ENCODE measurements at regions not wholly inside any gene's neighbourhood (a gene's known extent, or its start where the extent isn't known, plus 50 kb on each side); places are given as distances from the start of the nearest gene placed in this dataset.
"Not testable (repeated sequence)": the region's sequence is repeated elsewhere in the genome, so short reads cannot be mapped to it uniquely, and the experiment has no call there.

DNA sequence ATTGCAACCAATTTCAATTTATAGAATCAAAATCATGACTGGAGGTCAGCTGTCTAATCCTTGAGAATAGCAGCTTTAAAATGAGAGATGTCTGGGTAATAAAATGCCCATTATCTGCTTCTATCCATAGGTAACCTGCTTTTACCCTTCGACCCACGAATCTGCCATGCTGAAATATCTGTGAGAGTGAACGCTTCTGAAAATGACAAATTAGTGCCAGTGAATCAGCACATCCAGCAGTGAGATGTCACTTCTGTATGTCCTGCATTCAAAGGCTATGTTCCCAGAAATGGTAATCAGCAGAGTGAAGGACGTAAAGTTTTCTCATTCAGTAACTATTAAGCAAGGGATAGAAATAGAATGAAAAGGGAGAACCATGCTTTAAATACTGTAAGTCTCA, 532.4 kb upstream of the ITGA1 start:
- no peak for DNase-seq

DNA sequence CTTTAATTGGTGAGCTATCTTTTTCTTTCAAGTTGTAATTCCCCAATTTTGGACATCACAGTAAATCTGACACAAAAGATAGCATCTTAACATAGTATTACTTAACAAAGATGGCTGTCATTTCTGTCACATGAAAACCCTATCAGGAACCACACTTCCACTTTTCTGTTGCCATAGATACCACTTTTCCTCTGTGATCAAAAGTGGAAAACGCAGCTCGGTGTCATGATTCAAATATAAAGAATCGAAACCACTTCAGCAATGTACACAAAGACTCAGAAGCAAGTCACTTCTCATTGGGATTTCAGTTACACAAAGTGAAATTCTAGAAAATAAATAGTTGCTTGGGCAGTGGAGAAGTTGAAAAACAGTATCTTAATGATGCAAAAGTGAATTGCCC, 524.9 kb upstream of the ITGA1 start:
- DNase-seq: no peak

DNA sequence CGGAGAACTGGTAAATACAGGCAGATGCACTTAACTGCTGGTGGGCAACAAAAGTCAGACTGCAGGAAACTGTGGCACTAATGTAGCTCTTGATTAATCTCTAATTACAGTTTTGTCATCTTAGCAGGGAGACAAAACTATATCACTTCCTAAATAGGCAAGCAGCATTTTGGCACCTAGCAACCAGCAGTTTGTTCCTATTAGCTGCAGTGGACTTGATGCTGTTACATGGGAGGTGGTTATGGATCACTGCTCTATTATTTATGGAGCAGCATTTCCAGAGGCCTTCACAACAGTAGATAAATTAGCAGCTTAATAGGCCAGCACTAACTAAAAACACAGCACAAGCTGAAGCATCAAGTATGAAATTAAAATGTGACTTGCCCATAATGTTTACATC, 518.3 kb upstream of the ITGA1 start:
- no peak for DNase-seq

DNA sequence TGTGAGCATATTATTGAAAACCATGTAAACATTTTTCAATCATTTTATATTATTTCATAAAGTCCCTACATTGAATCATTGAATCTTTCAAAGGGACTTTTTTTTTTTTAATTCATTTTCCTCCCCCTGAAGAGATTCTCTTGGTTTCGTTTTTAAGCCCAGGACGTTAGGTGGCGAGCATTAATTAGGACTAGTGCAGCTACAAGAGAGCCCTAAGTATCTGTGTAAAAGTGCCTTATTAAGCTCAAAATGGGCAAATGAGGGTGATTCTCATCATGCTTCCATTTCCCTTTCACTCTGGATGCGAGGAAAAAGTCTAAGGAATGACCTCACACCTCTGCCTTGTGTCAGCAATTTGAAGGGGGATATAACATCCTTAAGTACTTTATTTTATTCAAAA, 517.9 kb upstream of the ITGA1 start:
- no peak for DNase-seq

DNA sequence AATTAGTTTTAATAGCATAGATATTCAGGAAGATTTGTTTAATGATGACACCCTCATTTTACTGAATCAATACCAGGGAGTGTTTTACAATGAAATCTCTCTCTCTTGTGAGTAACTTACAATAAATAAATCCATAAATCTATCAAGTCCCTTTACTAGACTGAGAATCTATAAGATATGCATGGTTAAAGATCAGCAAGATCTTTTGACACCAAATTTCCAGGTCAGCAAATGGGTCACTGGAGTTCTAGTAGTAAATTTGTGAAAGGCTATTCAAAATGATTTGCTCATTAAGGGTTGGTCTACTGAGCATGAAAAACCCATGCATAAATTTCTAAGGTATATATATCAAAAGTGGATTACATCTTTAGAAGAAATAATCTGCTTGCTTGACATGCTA, 512.1 kb upstream of the ITGA1 start:
- DNase-seq: no peak

DNA sequence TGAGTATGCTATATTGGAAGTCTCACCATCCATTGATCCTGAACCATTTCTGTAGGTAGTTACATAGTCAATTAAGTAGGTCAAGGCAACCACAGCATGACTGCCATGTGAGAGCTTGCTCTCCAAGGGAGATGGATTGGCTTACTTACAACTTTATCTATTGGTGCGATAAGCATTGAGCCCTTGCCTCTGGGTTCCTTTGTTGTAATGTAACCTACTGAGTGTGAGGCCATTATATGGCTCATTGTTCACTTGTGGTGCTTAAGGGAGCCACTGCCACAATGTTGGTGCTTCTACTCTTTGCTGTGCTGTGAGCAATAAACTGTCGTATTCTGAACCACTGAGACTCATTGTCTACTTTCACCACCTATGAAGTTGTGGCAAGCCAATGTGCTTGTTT, 510.6 kb upstream of the ITGA1 start:
- no peak for DNase-seq

DNA sequence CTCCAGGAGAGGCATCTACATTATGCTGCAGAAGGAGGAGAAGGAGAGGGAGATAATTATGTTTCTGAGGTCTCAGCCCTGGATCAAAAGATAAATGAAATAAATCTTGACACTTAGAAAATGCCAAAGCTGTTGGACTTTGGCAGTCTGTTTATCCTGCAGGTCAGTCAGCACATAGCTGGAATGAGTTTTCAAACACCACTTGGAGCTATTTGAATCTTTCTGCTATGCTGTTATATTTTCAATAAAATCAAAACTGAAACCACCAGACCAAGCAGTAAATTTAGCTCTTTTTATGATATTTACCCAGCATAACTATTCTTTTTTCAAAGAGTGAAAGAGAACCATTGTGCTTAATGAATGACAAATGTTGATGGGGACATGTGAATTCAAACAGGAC, 505.1 kb upstream of the ITGA1 start:
- DNase-seq: no peak

DNA sequence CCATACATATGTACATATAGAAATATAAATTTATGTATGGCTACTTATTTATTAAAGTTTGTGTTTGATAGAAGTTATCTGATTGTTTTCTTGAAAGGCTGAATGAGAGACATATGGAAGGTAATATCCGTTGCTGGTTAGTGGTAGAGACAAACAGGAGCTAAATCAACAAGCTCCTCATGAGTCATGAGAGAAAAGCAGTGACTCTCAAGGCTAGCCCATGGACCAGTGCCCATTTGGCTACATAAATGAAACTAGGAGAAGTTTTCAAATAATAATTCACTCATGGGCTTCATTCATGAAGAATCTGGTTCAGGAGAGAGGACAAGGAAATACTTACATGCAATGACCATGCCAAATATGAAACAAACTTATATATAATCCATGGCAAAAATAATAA, 504.5 kb upstream of the ITGA1 start:
- DNase-seq: no peak

DNA sequence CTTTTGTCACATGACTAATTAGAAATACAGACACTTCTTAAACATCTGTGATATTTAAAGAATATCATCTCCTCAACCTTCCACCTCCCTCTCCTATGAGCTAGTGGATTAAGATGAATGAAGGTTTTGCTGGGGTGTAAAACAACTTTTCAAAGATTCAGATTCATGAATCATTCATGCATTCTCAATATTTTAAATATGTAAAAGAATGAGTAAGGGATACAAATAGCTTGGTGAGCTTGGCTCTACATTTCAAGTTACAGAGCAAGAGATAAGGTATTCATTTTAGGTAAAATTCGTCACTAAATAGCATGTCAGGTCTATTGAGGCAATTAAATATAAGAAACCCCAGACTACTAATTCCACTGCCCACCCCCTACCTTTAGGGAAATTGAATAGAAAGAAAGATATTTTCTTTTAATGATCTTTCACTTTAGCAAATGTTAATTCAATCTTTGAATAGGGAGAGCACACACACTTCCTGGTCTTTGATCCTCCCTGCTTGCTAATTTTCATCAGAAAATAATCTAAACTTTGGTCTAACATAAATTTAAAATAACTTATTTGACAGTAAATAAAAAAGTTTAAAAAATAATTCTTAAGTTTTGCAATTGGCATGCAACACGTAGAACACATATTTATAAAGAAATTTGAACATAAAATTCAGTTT, 486.9 kb upstream of the ITGA1 start:
- DNase-seq: no peak

DNA sequence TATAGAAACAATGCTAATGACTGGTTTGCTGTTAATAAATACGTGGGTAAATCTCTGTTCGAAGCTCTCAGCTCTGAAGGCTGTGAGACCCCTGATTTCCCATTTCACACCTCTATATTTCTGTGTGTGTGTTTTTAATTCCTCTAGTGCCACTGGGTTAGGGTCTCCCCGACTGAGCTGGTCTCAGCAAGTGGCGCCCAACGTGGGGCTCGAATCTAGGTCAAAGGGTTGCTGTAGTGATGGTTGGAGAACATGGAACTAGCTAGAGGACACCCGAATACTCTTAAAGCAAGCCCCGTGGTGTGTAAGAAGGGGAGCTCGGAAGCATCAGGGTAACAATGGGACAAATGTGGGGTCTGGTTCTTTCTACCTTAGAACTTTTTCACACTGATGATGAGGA, 482.9 kb upstream of the ITGA1 start:
- not testable (repeated sequence) for DNase-seq

DNA sequence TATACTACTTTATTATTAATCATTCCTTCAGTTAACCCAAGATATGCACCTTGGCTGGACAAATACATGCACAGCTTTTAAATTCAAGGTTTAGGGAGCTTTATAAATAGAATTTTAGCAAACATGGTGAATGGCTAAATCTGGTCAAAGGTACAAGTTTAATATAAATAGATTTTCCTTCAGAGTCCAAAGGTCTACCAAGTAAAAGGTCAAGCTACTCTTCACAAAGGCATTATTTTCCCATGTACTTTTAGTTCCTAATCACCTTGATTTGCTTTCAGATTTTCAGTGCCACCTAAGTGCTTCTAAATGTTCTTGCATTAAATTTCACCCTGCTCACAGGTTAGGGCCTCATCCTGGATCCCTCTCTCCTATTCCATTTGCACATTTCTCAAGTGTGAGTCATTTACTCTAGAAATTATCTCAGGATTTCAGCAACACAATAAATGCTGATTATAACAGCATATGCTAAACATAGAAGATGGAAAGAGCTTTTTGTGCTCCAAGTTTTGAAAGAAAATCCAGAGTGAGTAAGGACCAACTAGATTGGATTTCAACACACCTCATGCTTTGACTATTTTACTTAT, 459.4 kb upstream of the ITGA1 start:
- no peak for DNase-seq

DNA sequence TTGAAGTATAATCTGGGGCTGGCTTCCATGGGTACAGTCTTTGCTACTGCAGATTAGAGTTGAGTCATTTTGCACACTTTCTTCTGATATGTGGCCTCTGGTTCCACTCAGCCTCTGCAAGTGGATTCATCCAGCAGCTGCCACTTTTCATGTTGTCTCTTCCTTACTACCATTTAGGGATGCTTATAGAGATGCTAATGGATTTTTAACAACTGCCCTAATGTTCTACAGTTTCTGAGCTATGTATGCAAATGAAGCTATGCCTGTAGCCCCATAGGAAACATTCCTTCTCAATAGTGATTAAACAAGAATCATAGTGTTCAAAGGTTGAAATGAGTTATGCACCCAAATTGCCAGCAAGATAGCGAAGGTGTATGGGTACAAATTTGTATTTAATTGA, 456.0 kb upstream of the ITGA1 start:
- no peak for DNase-seq

DNA sequence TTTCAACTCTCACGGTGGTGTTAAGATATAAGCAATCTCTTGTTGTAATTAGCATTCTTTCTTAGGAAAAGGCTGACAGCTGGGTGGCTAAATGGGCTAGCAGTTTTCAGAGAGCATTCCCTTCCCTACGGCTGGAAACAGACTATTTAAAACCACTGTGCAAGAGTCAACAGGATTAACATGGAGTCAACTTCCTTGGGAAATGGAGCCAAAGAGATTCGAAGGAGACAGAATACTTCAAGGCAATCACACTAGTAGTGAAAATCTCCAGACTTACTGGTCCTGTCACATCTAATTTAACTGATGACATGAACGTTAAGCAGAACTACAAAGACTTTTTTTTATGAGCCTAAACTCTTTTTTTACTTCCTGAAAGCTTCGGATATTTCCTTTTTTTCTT, 453.3 kb upstream of the ITGA1 start:
- DNase-seq: no peak

DNA sequence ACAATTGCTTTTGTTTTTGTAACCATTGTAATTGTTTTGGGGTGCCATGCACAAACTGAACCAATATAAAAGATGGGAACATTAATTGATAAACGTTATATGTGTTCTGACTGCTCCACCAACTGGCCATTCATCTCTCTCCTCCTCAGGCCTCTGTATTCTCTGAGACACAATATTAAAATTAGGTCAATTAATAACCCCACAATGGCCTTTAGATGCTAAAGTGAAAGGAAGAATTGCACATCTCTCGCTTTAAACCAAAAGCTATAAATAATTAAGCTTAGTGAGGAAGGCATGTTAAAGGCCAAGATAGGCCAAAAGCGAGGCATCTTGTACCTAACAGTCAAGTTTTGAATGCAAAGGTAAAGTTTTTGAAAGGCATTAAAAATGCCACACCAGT, 448.4 kb upstream of the ITGA1 start:
- no peak for DNase-seq

DNA sequence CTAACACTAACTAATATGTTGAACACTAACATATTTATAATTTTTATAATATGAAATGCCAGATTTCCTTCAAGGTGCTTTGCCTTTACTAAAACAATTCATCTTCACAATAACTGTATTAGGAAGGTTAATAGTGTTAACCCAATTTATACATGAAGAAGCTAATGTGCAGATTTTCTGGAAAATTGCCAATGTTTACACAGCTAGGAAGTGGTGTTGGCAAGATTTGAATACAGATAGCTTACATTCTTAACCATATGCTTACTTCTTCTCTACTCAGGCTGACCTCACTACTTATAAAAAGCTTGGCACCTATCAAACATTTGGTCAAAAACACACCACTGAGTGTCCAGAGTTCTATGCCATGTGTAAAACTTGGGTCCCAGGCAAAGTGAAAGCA, 445.4 kb upstream of the ITGA1 start:
- no peak for DNase-seq

DNA sequence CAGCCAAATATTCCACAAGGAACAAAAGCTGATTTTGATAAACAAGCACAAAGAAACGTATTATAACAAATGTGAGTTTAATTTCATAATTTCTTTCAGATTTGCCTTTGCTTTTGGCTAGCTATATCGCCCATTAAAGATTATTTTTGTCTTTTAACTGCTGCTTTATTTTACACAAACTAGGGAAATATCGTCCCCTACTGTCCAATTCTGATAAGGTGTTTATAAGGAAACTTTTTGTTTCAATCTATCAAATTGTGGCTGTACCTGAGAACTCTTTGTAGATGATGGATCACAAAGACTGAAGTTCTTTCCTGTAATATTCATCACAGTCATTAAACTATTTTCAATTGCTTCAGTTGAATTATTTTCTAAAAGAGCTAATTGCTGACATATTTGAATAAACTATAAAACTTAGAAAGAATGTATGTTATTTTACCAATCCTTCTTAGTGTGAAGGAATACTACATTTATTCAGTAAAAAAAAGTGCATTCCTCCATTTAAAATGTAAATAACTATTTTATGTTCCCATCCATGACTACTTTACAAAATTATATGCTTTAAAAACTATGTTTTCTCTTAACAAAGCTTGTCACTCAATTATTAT, 431.3 kb upstream of the ITGA1 start:
- peak; percentile 1 for DNase-seq

DNA sequence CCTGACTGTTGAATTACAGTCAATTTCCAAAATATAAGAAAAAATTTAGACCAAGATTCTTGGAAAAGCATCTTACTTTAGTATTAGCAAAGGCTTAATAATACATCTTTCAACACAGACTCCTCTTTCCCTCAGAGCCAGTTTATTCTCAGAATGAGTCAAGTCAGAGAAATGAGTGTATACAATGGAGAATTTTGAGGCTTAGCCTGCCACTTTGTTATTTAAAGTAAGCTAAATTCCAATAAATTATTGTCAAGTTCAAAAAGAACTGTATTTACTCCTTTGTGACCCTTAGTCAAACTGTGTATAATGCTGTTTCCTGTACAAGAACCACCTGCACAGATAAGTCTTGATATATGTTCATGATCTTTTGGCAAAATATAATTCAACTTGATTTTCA, 428.5 kb upstream of the ITGA1 start:
- DNase-seq: no peak

DNA sequence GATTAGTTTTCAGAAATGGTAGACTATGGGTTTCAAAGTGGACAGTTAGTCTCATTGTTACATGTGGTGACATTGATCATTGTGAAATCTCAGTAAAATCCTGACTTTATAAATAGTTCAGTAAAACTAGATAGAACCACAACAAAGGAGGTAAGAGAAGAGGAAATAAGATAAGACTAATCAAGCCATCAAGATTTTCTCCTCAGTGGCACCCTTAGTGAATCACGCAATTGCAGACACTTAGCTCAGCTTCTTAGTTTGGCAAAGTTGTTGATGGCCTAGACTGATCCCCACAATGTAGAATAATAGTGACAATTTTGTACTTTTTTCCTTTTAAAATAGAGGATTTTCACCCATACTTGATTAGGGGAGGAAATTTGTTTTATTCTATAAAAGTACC, 426.7 kb upstream of the ITGA1 start:
- DNase-seq: no peak

DNA sequence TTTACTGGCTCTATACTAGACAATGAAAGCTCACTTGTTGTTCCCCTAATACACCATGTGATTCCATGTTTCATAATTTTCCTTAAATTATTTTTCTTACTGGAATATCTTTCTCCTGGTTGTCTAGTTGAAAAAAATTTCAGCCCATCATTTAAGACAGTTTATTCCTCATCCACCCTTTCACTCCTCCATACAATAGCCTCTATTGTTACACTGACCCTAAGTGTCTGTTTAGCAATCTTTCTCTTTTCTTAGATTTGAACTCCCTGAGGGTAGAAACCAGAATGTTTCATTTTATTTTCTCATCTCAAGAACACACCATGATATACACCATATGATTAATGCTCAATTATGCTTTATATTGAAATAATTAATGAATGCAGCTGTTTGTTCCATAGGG, 413.4 kb upstream of the ITGA1 start:
- DNase-seq: no peak

DNA sequence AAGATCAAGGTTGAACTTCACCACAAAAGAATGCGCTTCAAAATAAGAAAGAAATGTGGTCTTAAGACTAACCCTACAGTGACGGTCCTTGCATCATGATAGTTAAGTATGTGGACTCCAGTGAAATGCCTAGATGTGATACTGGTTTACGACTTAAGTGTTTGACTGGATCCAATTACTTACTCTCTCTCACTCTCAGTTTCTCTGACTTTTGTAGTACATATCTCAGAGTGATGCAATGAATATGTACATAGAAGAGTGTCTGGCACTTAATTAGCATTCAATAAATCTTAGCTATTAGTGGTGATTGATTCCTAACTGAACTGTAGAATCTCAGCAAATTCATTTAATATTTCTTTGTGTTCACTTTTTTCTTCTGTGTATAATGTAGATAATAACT, 411.7 kb upstream of the ITGA1 start:
- no peak for DNase-seq

DNA sequence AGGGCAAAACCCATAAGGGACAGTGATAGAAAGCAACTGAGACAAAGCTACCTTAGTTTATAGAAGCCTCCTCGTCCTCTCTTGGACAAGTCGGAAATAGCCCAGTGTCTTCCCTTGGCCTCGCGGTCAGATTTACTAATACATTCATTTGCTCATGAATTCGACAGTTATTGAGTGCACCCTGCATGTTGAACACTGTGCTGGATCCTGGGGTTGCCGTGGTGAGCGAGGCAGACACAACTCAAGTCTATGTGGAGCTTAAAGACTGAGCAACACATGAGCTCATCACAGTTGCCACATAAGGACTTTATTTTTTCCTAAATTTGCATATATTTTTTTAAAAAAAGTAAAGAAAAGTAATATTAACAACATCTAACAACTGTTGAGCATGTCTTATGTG, 411.1 kb upstream of the ITGA1 start:
- DNase-seq: no peak

DNA sequence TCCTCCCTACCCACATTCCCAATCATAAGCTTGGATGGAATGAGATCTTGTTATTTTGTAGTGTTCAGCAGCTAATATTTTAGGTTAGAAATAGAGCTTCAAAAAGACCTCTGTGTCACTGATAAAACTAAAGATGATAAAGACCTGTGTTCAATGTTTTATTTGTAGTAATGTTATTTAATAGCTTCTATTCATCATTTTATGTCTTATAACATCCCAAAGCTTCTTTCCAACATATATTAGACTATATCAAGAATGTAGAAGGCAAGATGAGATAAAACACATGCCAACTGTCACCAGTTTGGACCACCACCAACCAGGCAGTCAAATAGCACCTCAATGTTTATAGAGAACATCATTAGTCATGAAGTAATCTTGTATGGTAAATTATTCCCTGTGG, 409.5 kb upstream of the ITGA1 start:
- DNase-seq: no peak

DNA sequence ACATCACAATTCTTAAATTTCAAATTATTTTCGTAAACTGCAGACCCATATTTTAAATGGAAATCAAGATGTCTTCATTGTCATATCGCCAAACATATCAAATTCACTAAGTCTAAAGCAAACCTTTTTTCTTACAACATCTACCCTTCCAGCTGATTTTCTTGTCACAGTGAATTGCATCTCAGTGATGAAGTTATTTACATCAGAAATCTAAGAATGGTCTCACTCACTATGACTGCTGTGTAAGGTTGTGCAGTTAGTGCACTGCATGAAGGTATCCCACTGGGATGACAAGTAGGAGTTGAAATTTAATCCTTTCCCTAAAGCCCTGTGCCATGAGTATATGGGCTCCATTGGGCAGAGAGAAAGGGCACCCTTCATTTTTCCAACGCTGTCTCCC, 399.4 kb upstream of the ITGA1 start:
- DNase-seq: no peak

DNA sequence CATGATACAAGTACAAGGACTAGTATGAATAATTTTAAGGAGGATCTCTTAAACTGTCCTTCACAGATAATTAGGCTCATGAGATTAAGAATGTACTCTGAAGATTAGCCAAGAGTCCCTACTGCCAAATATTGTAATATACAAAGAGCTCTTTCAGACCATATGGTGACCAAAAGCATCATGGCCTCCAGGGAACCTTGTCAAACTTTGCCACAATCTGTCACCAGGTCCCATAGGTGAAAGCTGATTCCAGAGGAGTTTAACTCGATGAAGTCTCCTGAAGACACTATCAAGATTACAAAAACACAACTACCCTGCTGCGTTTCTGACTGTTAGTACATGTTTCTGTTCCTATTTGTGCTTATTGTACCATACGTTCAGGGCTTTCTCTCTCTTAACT, 395.4 kb upstream of the ITGA1 start:
- DNase-seq: no peak

DNA sequence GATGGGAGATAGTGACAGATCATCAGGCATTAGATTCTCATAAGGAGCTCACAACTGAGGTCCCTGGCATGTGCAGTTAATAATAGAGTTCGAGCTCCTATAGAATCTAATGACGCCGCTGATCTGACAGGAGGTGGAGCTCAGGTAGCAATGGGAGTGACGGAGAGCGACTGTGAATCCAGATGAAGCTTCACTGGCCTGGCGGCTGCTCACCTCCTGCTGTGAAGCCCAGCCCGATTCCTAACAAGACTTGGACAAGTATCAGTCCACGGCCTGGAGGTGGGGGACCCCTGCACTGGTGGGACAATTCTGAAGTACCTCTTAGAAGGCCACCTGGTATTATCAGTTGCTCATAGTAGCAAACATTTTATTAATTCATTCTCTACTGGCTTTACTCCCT, 377.9 kb upstream of the ITGA1 start:
- DNase-seq: no peak
